Panc1 (cell line): ENCODE measurements at regions not wholly inside any gene's neighbourhood (a gene's known extent, or its start where the extent isn't known, plus 50 kb on each side); places are given as distances from the start of the nearest gene placed in this dataset.

Source experiments
- ATAC-seq: fragments of 200-7000 bp; cut with Tn5 transposase; 2 replicates; pipeline ENCODE4 v1.9.1; 2020; ENCODE audit warnings: mild to moderate bottlenecking, moderate library complexity
- BruUV-seq: library from RNA; stranded (reverse); fragments of 400-500 nt; replicated peaks from 2 replicates; lab custom pipeline; 2021; lab: Mats Ljungman, UMichigan
- CTCF ChIA-PET: fragments of 300-600 bp; sonication (Branson Sonifier 250); formaldehyde crosslinking; loops from one replicate; lab custom pipeline; 2022; ENCODE audit warnings: antibody characterized with exemption; lab: Charles Lee
- POLR2A ChIA-PET: fragments of 300-600 bp; sonication (Branson Sonifier 250); formaldehyde crosslinking; loops from one replicate; lab custom pipeline; 2022; ENCODE audit warnings: antibody characterized with exemption; lab: Charles Lee
- DNase-seq: peaks from one replicate; pipeline ENCODE4 v3.0.0-alpha.2; 2010; ENCODE audit warnings: low read depth, low spot score
- H3K27ac ChIP-seq: 2 replicates; pipeline ENCODE4 v1.5.1; 2011; ENCODE audit warnings: mild to moderate bottlenecking, low read length, inconsistent platforms
- H3K27me3 ChIP-seq: fragments of 200-500 bp; sonication (Bioruptor generic); 2 replicates; pipeline ENCODE4 v1.6.0; 2014; ENCODE audit warnings: low read length, inconsistent platforms; ENCODE audit not compliant: control insufficient read depth, insufficient read depth
- H3K36me3 ChIP-seq: fragments of 200-500 bp; sonication (Bioruptor generic); 2 replicates; pipeline ENCODE4 v1.5.1; 2014; ENCODE audit warnings: inconsistent platforms, mild to moderate bottlenecking, low read length, moderate library complexity; ENCODE audit not compliant: control insufficient read depth, insufficient read depth
- H3K4me1 ChIP-seq: 2 replicates; pipeline ENCODE4 v1.5.1; 2011; ENCODE audit warnings: inconsistent platforms, mild to moderate bottlenecking, low read length, moderate library complexity; ENCODE audit not compliant: control insufficient read depth, insufficient read depth
- H3K4me3 ChIP-seq, 2 experiments: 2 replicates each; pipeline ENCODE4 v1.5.1; 2011 to 2012; ENCODE audit warnings: low read depth in 2 of 2, low read length in 2 of 2, mild to moderate bottlenecking in 2 of 2, inconsistent platforms in 1 of 2, moderate library complexity in 1 of 2
- H3K9me3 ChIP-seq: fragments of 200-500 bp; sonication (Bioruptor generic); 2 replicates; pipeline ENCODE4 v1.5.1; 2014; ENCODE audit warnings: low read depth, mild to moderate bottlenecking, inconsistent platforms, low read length, moderate library complexity; ENCODE audit not compliant: control insufficient read depth, insufficient read depth
- CTCF ChIP-seq: fragments of 450-650 bp; IDR thresholded peaks from 2 replicates; pipeline ENCODE4 v1.5.1; 2017; ENCODE audit warnings: mild to moderate bottlenecking
- POLR2AphosphoS5 ChIP-seq: IDR thresholded peaks from 2 replicates; pipeline ENCODE4 v1.6.1; 2012; ENCODE audit warnings: mild to moderate bottlenecking, low read depth, low read length, moderate library complexity
- REST ChIP-seq, 2 experiments: IDR thresholded peaks; 2 replicates each; pipeline ENCODE4 v1.6.1; 2011 to 2012; ENCODE audit warnings: low read depth in 2 of 2, control low read depth in 1 of 2, low read length in 1 of 2, mild to moderate bottlenecking in 1 of 2, moderate library complexity in 1 of 2; ENCODE audit not compliant: insufficient read depth in 1 of 2
- SIN3A ChIP-seq: IDR thresholded peaks from 2 replicates; pipeline ENCODE4 v1.6.1; 2012; ENCODE audit warnings: low read depth, mild to moderate bottlenecking, low read length, moderate library complexity, borderline replicate concordance; ENCODE audit not compliant: insufficient read depth
- TCF7L2 ChIP-seq: IDR thresholded peaks from 2 replicates; pipeline ENCODE4 v1.6.1; 2011; ENCODE audit warnings: mild to moderate bottlenecking, low read depth, low read length, inconsistent platforms
- in situ Hi-C: cut with HindIII; loops from 2 replicates; pipeline ENCODE4 v1.10.0; 2016; ENCODE audit warnings: low sequenced_read_pairs, low pct_unique_long_range_greater_than_20kb
- intact Hi-C: fragments of 100-400 bp; cut with micrococcal nuclease; formaldehyde crosslinking; loops from one replicate; pipeline ENCODE4 v1.10.0; 2022; ENCODE audit not compliant: unreplicated experiment

GRCh38 chr5:173450188-173450587 lies 122.0 kb upstream of the STC2 start:
- ChIA-PET CTCF (no interaction called here), POLR2A (no interaction called here)
- no peak for DNase-seq
- TF ChIP-seq POLR2AphosphoS5 (no peak), SIN3A (no peak)
- Histone ChIP-seq H3K4me3 (no peak overlapping the region), H3K9me3 (no peaks in the 10 kb centered on the region; the same call in 1 of the 2 replicates), H3K27ac (no peak overlapping the region), H3K27me3 (no peaks in the 10 kb centered on the region), H3K4me1 (no peaks in the 10 kb centered on the region), H3K36me3 (no peaks in the 10 kb centered on the region)
- no TSS peak for BruUV-seq
- intact Hi-C loops (no loop called here), in situ Hi-C loops (no loop called here)
- no peak for ATAC-seq

- Histone ChIP-seq H3K9me3 (no peaks in the 10 kb centered on the region), H3K27me3 (no peaks in the 10 kb centered on the region), H3K36me3 (no peaks in the 10 kb centered on the region), H3K4me3 (no peak overlapping the region), H3K4me1 (no peaks in the 10 kb centered on the region), H3K27ac (no peak overlapping the region)
- BruUV-seq = no TSS peak
- ATAC-seq = no peak
- ChIA-PET POLR2A (no interaction called here), CTCF (no interaction called here)
- no peak for TF ChIP-seq REST (IDR thresholded peaks at IDR 0.05; ENCODE audit: insufficient read depth in 1 of 2, low read depth in 2 of 2, low read length in 1 of 2)
- no peak for TF ChIP-seq TCF7L2
- TF ChIP-seq CTCF = no peak
- no peak for TF ChIP-seq SIN3A
- no peak for TF ChIP-seq POLR2AphosphoS5
- intact Hi-C loops = no loop called here
- DNase-seq = no peak
- in situ Hi-C loops = no loop called here
Measured at GRCh38 chr5:173448856-173449255, 120.6 kb upstream of the STC2 start.

- intact Hi-C loops (no loop called here), in situ Hi-C loops (no loop called here)
- H3K4me3 ChIP-seq = no peak overlapping the region
- POLR2A ChIA-PET = no interaction called here
- no peak for ATAC-seq
- no peaks in the 10 kb centered on the region for H3K36me3 ChIP-seq
- CTCF ChIA-PET = no interaction called here
- no peaks in the 10 kb centered on the region for H3K4me1 ChIP-seq
- H3K9me3 ChIP-seq = no peaks in the 10 kb centered on the region
- no TSS peak for BruUV-seq
- TF ChIP-seq SIN3A (no peak), REST (IDR thresholded peaks at IDR 0.05; ENCODE audit: insufficient read depth in 1 of 2, low read depth in 2 of 2, low read length in 1 of 2) (no peak), POLR2AphosphoS5 (no peak), TCF7L2 (no peak), CTCF (no peak)
- DNase-seq = no peak
- no peaks in the 10 kb centered on the region for H3K27me3 ChIP-seq
- H3K27ac ChIP-seq = no peak overlapping the region
Measured at GRCh38 chr5:173443971-173444370, 115.8 kb upstream of the STC2 start.
